CD14-positive monocyte (primary cell): ENCODE measurements at regions not wholly inside any gene's neighbourhood (a gene's known extent, or its start where the extent isn't known, plus 50 kb on each side); places are given as distances from the start of the nearest gene placed in this dataset.

ENCODE experiments used
- DNase-seq, 3 donors: peaks; one replicate each; pipeline ENCODE4 v3.0.0-alpha.2; 2011 to 2022
- H2AFZ ChIP-seq: 2 replicates; pipeline ENCODE4 v1.6.0; 2012; ENCODE audit warnings: mild to moderate bottlenecking, low read depth, low read length, inconsistent platforms; ENCODE audit not compliant: insufficient read depth, poor library complexity, severe bottlenecking
- H3K27ac ChIP-seq, 2 donors: 1 replicate in 1 of 2; 2 replicates in 1 of 2; pipeline ENCODE4 v1.5.1; 2012 to 2013; ENCODE audit warnings: low read length in 2 of 2, control low read depth in 1 of 2, inconsistent platforms in 1 of 2, low read depth in 1 of 2, mild to moderate bottlenecking in 1 of 2
- H3K27me3 ChIP-seq, 2 donors: one replicate each; pipeline versions ENCODE4 v1.6.0 to v1.6.1; 2011 to 2013; ENCODE audit warnings: low read length in 2 of 2; ENCODE audit not compliant: control insufficient read depth in 2 of 2, insufficient read depth in 2 of 2
- H3K36me3 ChIP-seq, 2 donors: replicated peaks in 1 of 2; 1 replicate in 1 of 2; 2 replicates in 1 of 2; pipeline versions ENCODE4 v1.5.1 to v1.6.1; 2012 to 2013; ENCODE audit warnings: low read length in 2 of 2, control low read depth in 1 of 2, inconsistent platforms in 1 of 2, mild to moderate bottlenecking in 1 of 2; ENCODE audit not compliant: insufficient read depth in 2 of 2, control insufficient read depth in 1 of 2
- H3K4me1 ChIP-seq, 2 donors: 1 replicate in 1 of 2; 2 replicates in 1 of 2; pipeline versions ENCODE4 v1.5.1 to v1.6.1; 2012 to 2013; ENCODE audit warnings: low read length in 2 of 2, control low read depth in 1 of 2, inconsistent platforms in 1 of 2, mild to moderate bottlenecking in 1 of 2, moderate library complexity in 1 of 2; ENCODE audit not compliant: insufficient read depth in 2 of 2, control insufficient read depth in 1 of 2
- H3K4me2 ChIP-seq: replicated peaks from 2 replicates; pipeline ENCODE3; 2012; ENCODE audit warnings: low read length, moderate library complexity, mild to moderate bottlenecking; ENCODE audit not compliant: poor library complexity, severe bottlenecking; ENCODE audit errors: extremely low read depth
- H3K4me3 ChIP-seq, 3 experiments: fragments of 200-600 bp in 1 of 3; sonication (generic) in 1 of 3; replicated peaks in 1 of 3; 1 replicate in 2 of 3; 2 replicates in 1 of 3; pipeline ENCODE4 v1.5.1; 2011 to 2013; ENCODE audit warnings: low read length in 3 of 3, mild to moderate bottlenecking in 3 of 3, control low read depth in 2 of 3, low read depth in 2 of 3, inconsistent platforms in 1 of 3, moderate library complexity in 1 of 3
- H3K79me2 ChIP-seq: 2 replicates; pipeline ENCODE4 v1.6.0; 2012; ENCODE audit warnings: mild to moderate bottlenecking, control low read depth, inconsistent platforms, low read length, moderate library complexity; ENCODE audit not compliant: insufficient read depth
- H3K9ac ChIP-seq: 2 replicates; pipeline ENCODE4 v1.6.0; 2017; ENCODE audit warnings: low read length, mild to moderate bottlenecking; ENCODE audit not compliant: insufficient read depth, poor library complexity, severe bottlenecking
- H3K9me3 ChIP-seq, 2 donors: replicated peaks in 1 of 2; 1 replicate in 1 of 2; 2 replicates in 1 of 2; pipeline versions ENCODE4 v1.5.1 to v1.6.1; 2012 to 2013; ENCODE audit warnings: low read length in 2 of 2, control low read depth in 1 of 2; ENCODE audit not compliant: control insufficient read depth in 1 of 2, insufficient read depth in 1 of 2
- H4K20me1 ChIP-seq: 2 replicates; pipeline ENCODE4 v1.6.0; 2012; ENCODE audit warnings: mild to moderate bottlenecking, low read length, control low read depth, moderate library complexity; ENCODE audit not compliant: insufficient read depth
- H3K27ac Mint-ChIP-seq, 7 donors: one replicate each; pipeline ENCODE4 v1.8.0; 2020; ENCODE audit warnings: mild to moderate bottlenecking in 7 of 7, mixed read lengths in 7 of 7, moderate library complexity in 6 of 7, inconsistent platforms in 2 of 7
- H3K27me3 Mint-ChIP-seq, 3 donors: one replicate each; pipeline ENCODE4 v1.8.0; 2021 to 2022; ENCODE audit warnings: low read depth in 3 of 3, mild to moderate bottlenecking in 3 of 3, mixed read lengths in 3 of 3, moderate library complexity in 3 of 3, inconsistent platforms in 1 of 3
- H3K36me3 Mint-ChIP-seq, 2 donors: one replicate each; pipeline ENCODE4 v1.8.0; 2020; ENCODE audit warnings: mixed read lengths in 2 of 2, inconsistent platforms in 1 of 2, mild to moderate bottlenecking in 1 of 2
- H3K4me1 Mint-ChIP-seq: one replicate; pipeline ENCODE4 v1.8.0; 2020; ENCODE audit warnings: mild to moderate bottlenecking, mixed read lengths
- H3K4me3 Mint-ChIP-seq, 2 donors: one replicate each; pipeline ENCODE4 v1.8.0; 2020; ENCODE audit warnings: mild to moderate bottlenecking in 2 of 2, mixed read lengths in 2 of 2, moderate library complexity in 1 of 2
- H3K9me3 Mint-ChIP-seq, 7 donors: one replicate each; pipeline ENCODE4 v1.8.0; 2020 to 2022; ENCODE audit warnings: mixed read lengths in 7 of 7, mild to moderate bottlenecking in 6 of 7, moderate library complexity in 6 of 7, inconsistent platforms in 2 of 7
- CTCF ChIP-seq: fragments of 200-600 bp; IDR thresholded peaks from one replicate; pipeline ENCODE4 v1.8.0; 2022; ENCODE audit warnings: antibody characterized with exemption, mild to moderate bottlenecking
- WGBS: methylation state at CpG from one replicate; pipeline ENCODE4 v1.1.5; 2013; ENCODE audit warnings: missing lambda C conversion rate; ENCODE audit not compliant: insufficient coverage; 5-methylcytosine and 5-hydroxymethylcytosine counted together
- intact Hi-C, 2 donors: fragments of 100-400 bp; cut with micrococcal nuclease; formaldehyde crosslinking; loops; one replicate each; pipeline versions ENCODE4 v1.15.0 to v1.15.1; 2023

- no peaks in the 10 kb centered on the region for H3K36me3 ChIP-seq
- H3K9me3 Mint-ChIP-seq: peaks cover 0 to 9% (median 0%) of the 10 kb centered on the region in 7 donors
- H3K4me3 ChIP-seq: no peak overlapping the region
- H3K4me1 ChIP-seq: no peaks in the 10 kb centered on the region
- no peaks in the 10 kb centered on the region for H3K9me3 ChIP-seq
- no peak overlapping the region for H3K4me2 ChIP-seq
- no peak overlapping the region for H2AFZ ChIP-seq
- H3K27ac ChIP-seq: no peak overlapping the region
- no peak for TF ChIP-seq CTCF
- DNase-seq: no peak
- no peak overlapping the region for H3K9ac ChIP-seq
- H3K36me3 Mint-ChIP-seq: no peaks in the 10 kb centered on the region
- intact Hi-C loops: no loop called here
- peaks cover 1 to 6% (median 3%) of the 10 kb centered on the region in 3 donors for H3K27me3 Mint-ChIP-seq
- H3K4me1 Mint-ChIP-seq: no peaks in the 10 kb centered on the region
- no peaks in the 10 kb centered on the region for H4K20me1 ChIP-seq
- WGBS: 91% methylated on average over 3 of the region's 10 CpGs
- H3K4me3 Mint-ChIP-seq: no peak overlapping the region
- H3K27me3 ChIP-seq: no peaks in the 10 kb centered on the region
- no peak overlapping the region for H3K27ac Mint-ChIP-seq
- no peaks in the 10 kb centered on the region for H3K79me2 ChIP-seq
Measured at GRCh38 chr14:30297876-30298795, 260.8 kb upstream of the G2E3 start.

DNA sequence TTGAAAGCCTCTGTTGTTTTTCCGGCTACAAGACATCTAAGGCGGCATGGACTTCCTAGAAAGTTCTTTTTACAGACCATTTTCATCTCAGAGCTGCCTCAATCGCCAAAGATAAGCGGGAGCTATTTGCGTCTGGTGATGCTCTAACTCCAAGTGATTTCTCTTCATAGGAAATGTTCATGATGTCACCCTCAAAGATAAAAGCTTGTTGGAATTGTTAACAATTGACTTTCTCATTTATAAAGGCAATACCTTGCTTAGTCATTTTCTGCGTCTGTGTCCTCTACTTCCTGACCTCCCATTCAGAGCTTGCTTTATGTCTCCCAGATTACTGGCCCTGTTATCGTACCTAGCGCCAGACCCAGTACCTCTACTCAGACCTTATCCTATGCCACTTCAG lies 259.0 kb upstream of the G2E3 start:
- DNase-seq: no peak
- H3K36me3 Mint-ChIP-seq: no peaks in the 10 kb centered on the region
- Histone ChIP-seq H3K27ac (no peak overlapping the region), H3K4me3 (no peak overlapping the region), H3K9ac (no peak overlapping the region), H3K9me3 (no peaks in the 10 kb centered on the region), H3K27me3 (no peaks in the 10 kb centered on the region), H2AFZ (no peak overlapping the region), H3K79me2 (no peaks in the 10 kb centered on the region), H3K4me1 (no peaks in the 10 kb centered on the region), H3K36me3 (no peaks in the 10 kb centered on the region), H4K20me1 (no peaks in the 10 kb centered on the region), H3K4me2 (no peak overlapping the region)
- 94% methylated on average over 3 of the region's 8 CpGs for WGBS
- peaks cover 0 to 9% (median 0%) of the 10 kb centered on the region in 7 donors for H3K9me3 Mint-ChIP-seq
- H3K4me1 Mint-ChIP-seq: no peaks in the 10 kb centered on the region
- intact Hi-C loops: no loop called here
- TF ChIP-seq CTCF: no peak
- H3K27ac Mint-ChIP-seq: no peak overlapping the region
- no peak overlapping the region for H3K4me3 Mint-ChIP-seq
- peaks cover 0 to 5% (median 3%) of the 10 kb centered on the region in 3 donors for H3K27me3 Mint-ChIP-seq
